ENCODE measurements at regions not wholly inside any gene's neighbourhood (a gene's known extent, or its start where the extent isn't known, plus 50 kb on each side); places are given as distances from the start of the nearest gene placed in this dataset.

DNA sequence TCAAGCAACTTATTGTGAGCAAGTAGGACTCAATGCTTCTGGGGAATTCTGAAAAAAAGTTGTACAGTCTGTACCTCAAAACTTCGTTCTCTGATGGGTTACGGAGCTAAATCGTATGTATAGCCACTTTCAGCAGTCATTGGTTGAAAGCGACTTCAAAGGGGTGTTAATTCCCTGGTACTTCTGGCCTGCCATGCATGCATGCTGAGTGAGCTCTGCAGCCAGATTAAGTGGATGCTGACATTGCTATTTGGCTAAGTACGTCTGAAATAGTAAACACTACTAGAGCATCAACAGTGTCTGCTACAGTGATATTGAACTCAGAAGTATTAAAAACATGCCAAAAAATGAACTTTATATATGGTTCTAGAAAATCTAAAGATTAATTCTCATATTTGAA lies 1183.1 kb upstream of the PCDH20 start:
- Histone ChIP-seq H3K36me3 (no peaks in the 10 kb centered on the region), H3K9me3 (no peaks in the 10 kb centered on the region), H3K4me3 (no peak overlapping the region), H3K27ac (no peak overlapping the region), H3K27me3 (ENCODE audit: low read depth) (no peaks in the 10 kb centered on the region), H3K4me1 (no peaks in the 10 kb centered on the region)
- intact Hi-C loops (cut with DNase I) = no loop called here
- DNase-seq (no peak), ATAC-seq (no peak)
- TF ChIP-seq CTCF (IDR thresholded peaks at IDR 0.05) = no peak

GRCh38 chr13:62595976-62596375 lies 1180.3 kb upstream of the PCDH20 start:
- Histone ChIP-seq H3K4me3 (no peak overlapping the region), H3K27ac (no peak overlapping the region), H3K36me3 (no peaks in the 10 kb centered on the region), H3K9me3 (no peaks in the 10 kb centered on the region), H3K4me1 (no peaks in the 10 kb centered on the region), H3K27me3 (ENCODE audit: low read depth) (no peaks in the 10 kb centered on the region)
- ATAC-seq (no peak), DNase-seq (no peak)
- intact Hi-C loops (cut with DNase I) = no loop called here
- no peak for TF ChIP-seq CTCF (IDR thresholded peaks at IDR 0.05)

DNA sequence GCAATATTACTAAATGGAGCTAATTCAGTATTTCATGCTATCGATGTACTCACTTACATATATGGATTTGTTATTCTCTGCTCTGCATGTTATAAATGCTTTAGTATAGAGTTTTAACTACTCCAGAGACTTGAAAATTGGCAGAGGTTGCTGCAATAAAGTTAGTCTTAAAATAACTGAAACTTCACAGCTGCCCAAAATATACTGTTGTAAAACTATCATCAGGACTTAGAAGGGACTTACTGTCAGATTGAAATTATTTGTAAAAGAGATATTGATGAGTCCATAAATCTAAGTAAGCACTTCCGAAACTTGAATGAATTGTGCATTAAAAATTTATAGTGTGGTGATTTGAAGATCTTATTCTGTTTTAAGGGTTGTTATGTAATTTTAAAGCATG lies 1178.2 kb upstream of the PCDH20 start:
- Histone ChIP-seq H3K9me3 (no peaks in the 10 kb centered on the region), H3K36me3 (no peaks in the 10 kb centered on the region), H3K4me1 (no peaks in the 10 kb centered on the region), H3K27ac (no peak overlapping the region), H3K4me3 (no peak overlapping the region), H3K27me3 (ENCODE audit: low read depth) (no peaks in the 10 kb centered on the region)
- TF ChIP-seq CTCF (IDR thresholded peaks at IDR 0.05) = no peak
- intact Hi-C loops (cut with DNase I) = no loop called here
- DNase-seq (no peak), ATAC-seq (no peak)

- Histone ChIP-seq H3K27ac (no peak overlapping the region), H3K27me3 (ENCODE audit: low read depth) (no peaks in the 10 kb centered on the region)
Observed at GRCh38 chr13:62583466-62583865, 1167.8 kb upstream of the PCDH20 start.

GRCh38 chr13:62578402-62578801 lies 1162.8 kb upstream of the PCDH20 start:
- intact Hi-C loops (cut with DNase I) = no loop called here
- no peak for DNase-seq
- H3K27ac ChIP-seq = no peak overlapping the region
- H3K4me3 ChIP-seq = no peak overlapping the region
- no peaks in the 10 kb centered on the region for H3K36me3 ChIP-seq
- H3K27me3 ChIP-seq (ENCODE audit: low read depth) = no peaks in the 10 kb centered on the region
- no peak for TF ChIP-seq CTCF (IDR thresholded peaks at IDR 0.05)
- ATAC-seq = no peak
- no peaks in the 10 kb centered on the region for H3K9me3 ChIP-seq
- H3K4me1 ChIP-seq = no peaks in the 10 kb centered on the region

More at GRCh38 chr13:62583466-62583865, 1167.8 kb upstream of the PCDH20 start:
- no peaks in the 10 kb centered on the region for H3K4me1 ChIP-seq
- DNase-seq (no peak), ATAC-seq (no peak)
- no peak overlapping the region for H3K4me3 ChIP-seq
- H3K36me3 ChIP-seq = no peaks in the 10 kb centered on the region
- TF ChIP-seq CTCF (IDR thresholded peaks at IDR 0.05) = no peak
- no peaks in the 10 kb centered on the region for H3K9me3 ChIP-seq
- intact Hi-C loops (cut with DNase I) = no loop called here

- intact Hi-C loops (cut with DNase I) = no loop called here
- TF ChIP-seq CTCF (IDR thresholded peaks at IDR 0.05) = no peak
- Histone ChIP-seq H3K36me3 (no peaks in the 10 kb centered on the region), H3K9me3 (no peaks in the 10 kb centered on the region), H3K27me3 (ENCODE audit: low read depth) (no peaks in the 10 kb centered on the region), H3K4me1 (no peaks in the 10 kb centered on the region), H3K4me3 (no peak overlapping the region), H3K27ac (no peak overlapping the region)
- DNase-seq = no peak
- no peak for ATAC-seq
Observed at GRCh38 chr13:62564770-62565169, 1149.1 kb upstream of the PCDH20 start.

Measured in lower lobe of right lung (tissue), 2 donors.